GM21825 (cell line): ENCODE measurements at regions not wholly inside any gene's neighbourhood (a gene's known extent, or its start where the extent isn't known, plus 50 kb on each side); places are given as distances from the start of the nearest gene placed in this dataset.

Experiments used
- ATAC-seq: cut with Tn5 transposase; IDR thresholded peaks from one replicate; pipeline ENCODE4 v1.9.1; 2021; ENCODE audit warnings: mild to moderate bottlenecking, moderate library complexity; ENCODE audit not compliant: unreplicated experiment

DNA sequence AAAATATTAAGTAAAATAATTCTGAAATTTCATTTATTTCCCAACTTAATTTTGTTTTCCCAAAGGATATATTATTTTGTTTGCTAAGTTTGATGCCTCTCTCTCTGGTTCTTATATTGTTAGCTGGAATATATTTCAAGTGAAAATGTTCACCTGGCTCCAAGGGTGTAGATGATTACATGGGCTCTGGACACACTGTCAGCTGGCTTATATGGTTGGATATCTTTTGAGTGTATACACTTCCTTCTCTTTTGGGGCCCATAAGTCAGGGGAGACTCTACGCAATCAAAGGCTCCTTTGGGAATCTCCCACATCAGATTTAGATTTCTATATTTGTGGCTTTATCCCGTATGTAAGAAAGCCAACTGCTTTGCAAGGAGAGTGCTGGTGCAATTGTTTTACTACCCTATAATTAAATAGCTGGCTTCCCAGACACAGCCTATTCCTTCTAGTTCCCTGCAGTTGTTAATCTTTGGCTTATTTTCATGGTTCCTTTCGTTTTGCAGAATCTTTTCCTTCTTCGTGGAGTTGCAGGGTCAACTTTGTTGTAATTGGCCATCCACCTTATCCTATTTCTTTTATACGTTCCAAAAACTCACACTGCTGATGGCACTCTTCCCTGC, 225.7 kb downstream of the DPH6 start:
- no peak for ATAC-seq

DNA sequence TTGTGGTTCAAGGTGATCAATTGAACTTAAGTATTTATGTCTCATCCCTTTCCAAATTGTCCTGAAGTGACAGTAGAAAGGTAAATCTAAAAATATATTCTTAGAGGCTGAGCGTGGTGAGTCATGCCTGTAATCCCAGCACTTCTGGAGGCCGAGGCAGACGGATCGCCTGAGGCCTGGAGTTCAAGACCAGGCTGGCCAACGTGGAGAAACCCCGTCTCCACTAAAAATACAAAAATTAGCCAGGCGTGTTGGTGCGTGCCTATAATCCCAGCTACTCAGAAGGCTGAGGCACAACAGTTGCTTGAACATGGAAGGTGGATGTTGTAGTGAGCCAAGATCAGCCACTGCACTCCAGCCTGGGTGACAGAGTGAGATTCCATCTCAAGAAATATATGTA, 226.6 kb downstream of the DPH6 start:
- no peak for ATAC-seq

- ATAC-seq = no peak
Observed at GRCh38 chr15:35317217-35317616, 228.7 kb downstream of the DPH6 start.

GRCh38 chr15:35312344-35312743, 227.2 kb upstream of the NANOGP8 start:
- no peak for ATAC-seq

- no peak for ATAC-seq
Observed at GRCh38 chr15:35311615-35312014, 226.5 kb upstream of the NANOGP8 start.

GRCh38 chr15:35309886-35310285, 224.8 kb upstream of the NANOGP8 start:
- no peak for ATAC-seq

- no peak for ATAC-seq
Observed at GRCh38 chr15:35308802-35309201, 223.7 kb upstream of the NANOGP8 start.

GRCh38 chr15:35307676-35308075, 222.6 kb upstream of the NANOGP8 start:
- no peak for ATAC-seq

DNA sequence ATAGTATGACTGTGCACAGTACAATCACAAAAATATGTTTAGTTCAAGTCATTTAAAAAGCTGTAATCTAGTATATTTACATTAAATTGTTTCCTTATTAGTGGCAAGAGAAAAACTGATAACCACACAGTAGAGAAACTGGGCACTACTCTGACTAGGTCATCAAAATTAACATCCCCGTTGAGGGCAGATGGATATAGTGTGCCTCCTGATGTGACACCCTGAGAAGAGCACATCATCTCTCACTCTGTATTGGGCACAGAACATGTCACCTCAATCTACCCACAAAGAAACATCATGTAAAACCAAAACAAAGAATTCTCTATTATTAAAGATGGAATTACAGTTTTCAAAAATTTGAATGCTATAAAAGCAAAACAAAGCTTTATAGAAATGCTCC, 221.9 kb upstream of the NANOGP8 start:
- ATAC-seq = no peak

GRCh38 chr15:35306361-35306981, 221.4 kb upstream of the NANOGP8 start:
- no peak for ATAC-seq

GRCh38 chr15:35305946-35306345, 220.9 kb upstream of the NANOGP8 start:
- no peak for ATAC-seq

DNA sequence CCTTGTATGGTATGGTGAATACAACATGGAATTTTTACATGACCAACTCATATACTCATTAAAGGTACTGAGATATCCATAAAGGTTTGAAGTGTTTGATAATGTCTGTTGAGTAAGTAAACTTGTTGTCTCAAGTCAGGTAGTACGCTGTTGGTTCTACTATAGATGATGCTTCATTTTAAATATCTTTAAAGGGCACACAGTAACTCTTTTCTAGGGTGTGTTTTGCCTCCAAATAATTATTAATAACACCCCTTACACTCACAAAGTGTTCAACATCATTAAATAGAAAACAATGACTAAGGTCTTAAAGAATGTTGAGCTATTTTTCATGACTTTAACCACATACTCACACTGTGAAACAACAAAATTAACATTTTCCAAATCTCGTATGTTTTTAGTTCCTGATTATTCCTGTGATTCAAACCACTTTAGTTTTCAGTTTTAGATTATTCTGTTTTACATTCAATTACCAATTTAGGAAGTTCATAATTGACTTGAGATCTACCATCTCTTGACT, 220.0 kb upstream of the NANOGP8 start:
- ATAC-seq = no peak

GRCh38 chr15:35304389-35304788, 219.3 kb upstream of the NANOGP8 start:
- ATAC-seq = no peak

- ATAC-seq = no peak
Observed at GRCh38 chr15:35302334-35302733, 217.2 kb upstream of the NANOGP8 start.

- no peak for ATAC-seq
Observed at GRCh38 chr15:35301088-35301487, 216.0 kb upstream of the NANOGP8 start.

- no peak for ATAC-seq
Observed at GRCh38 chr15:35299059-35299735, 214.1 kb upstream of the NANOGP8 start.

DNA sequence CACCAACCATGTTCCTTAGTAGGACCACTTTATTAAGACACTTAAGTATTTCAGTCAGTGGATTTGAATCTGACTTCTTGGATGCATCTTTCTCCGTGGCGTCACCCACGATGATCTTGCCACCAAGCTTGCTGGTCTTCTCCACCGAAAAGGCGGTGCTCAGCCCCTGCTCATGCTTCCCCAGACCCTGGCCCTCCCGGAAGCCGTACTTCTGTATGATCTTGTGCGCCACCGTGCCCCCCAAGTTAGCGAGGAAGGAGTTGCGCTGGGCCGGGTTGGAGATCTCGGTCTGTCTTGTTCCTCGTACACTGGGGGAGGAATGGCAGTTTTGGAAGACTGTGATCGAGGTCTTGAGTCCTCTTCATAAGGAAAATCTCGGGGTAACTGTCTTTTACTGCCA, 213.4 kb upstream of the NANOGP8 start:
- ATAC-seq = no peak

GRCh38 chr15:35293353-35294130, 208.4 kb upstream of the NANOGP8 start:
- no peak for ATAC-seq

- no peak for ATAC-seq
Observed at GRCh38 chr15:35290301-35290721, 205.2 kb upstream of the NANOGP8 start.

GRCh38 chr15:35289024-35289617, 204.0 kb upstream of the NANOGP8 start:
- ATAC-seq = no peak

DNA sequence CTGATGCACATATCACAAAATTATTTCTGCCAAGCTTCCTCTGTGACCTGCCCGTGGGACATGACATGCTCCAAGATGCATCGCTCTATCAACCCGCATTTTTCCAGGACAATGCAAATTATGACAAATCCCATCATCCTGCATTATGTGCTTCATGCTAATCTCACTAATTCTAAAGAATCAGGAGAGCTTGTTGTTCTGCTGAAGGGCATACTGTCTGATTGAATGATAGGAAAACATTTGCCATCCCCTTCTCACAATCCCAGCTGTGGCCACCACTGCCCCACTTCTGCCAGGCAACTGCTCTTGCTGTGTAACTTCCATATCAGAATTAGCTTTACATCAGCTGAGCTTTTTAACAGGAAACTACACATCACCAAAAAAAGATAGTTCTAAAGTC, 203.5 kb upstream of the NANOGP8 start:
- no peak for ATAC-seq
